Left forelimb (tissue), 1 donor: ENCODE measurements at regions not wholly inside any gene's neighbourhood (a gene's known extent, or its start where the extent isn't known, plus 50 kb on each side); places are given as distances from the start of the nearest gene placed in this dataset.

Source experiments
- DNase-seq: peaks from one replicate; pipeline ENCODE4 v3.0.0-alpha.2; 2018; ENCODE audit warnings: low spot score

DNA sequence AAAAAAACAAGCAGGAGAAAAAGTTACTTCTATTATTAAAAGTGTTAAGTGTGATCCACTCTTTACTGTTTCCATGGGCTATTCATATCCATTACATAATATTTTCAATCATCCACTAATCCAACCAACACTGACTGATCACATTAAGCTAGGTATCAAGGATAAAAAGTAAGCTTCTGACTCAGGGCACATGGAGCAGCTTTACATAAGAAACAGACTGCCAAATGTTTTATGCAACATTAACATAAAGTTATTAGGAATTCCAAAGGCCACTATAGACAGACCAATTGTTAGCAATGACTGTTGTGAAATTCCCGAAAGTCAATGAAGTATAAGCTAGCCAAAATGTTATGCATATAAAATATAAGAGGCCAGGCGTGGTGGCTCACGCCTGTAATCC, 277.6 kb downstream of the ZEB2 start:
- no peak for DNase-seq

DNA sequence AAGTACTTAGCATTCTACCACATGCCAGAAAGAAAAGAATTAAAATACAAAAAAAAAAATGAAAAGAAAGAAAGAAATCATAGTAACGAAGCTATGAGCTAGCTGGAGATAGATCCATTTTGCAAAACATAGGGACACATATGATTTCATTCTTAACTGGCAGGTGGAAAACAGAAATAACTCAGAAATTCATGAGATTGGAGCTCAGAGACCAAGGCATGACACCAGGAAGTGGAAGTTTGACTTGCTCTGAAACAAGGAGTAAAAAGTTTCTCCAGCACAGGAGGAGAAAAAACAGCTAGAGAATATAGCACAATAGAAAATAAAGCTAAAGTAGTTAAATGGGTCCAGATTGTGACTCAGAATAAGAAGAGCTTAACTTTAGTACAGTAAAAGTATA, 278.1 kb downstream of the ZEB2 start:
- DNase-seq = no peak

DNA sequence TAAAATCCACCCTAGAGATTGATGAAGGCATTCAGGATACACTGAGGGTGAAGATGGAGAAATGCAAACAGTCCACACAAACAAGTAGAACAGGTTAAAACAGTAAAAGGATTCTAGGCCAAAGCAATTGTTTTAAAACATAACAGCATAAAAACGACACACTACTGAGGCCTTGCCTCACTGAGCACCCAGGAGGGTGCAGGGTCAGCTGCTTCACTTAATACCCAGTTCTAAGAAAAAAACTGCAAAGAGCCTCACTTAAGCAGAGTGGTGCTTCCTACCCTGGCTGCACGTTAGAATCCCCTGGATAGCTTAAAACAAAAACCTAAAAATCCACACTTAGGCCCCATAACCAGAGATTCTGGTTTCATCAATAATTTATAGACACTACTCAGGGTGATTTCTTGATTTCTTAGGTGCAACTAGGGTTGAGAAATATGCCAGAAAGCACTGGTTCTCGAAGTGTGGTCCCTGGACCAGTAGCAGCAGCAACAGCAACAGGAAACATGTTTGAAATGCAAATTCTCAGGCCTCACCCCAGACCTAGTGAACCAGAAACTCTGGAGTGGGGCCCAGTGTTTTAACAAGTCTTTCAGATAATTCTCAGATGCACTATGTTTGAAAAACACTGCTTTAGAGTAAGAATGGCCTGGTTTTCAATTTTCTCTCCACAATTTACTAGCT, 279.1 kb downstream of the ZEB2 start:
- DNase-seq = no peak

DNA sequence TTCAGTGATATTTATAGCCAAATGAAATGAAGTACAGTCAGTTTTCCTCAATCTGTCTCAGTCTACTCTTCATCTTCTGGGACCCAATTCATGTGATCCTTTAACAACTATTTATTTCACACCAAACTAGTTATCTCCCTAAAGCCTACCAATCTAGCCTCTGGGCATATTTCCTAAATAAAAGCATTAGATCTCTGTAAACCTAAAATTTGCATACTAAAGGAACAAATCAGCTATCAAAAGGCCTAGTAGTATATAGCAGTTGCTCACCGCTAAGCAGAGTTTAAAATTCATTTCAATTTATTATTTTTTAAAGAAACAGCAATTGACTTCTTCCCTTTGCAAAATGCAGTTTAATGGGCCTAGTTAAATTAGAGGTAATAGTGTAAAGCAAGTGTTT, 280.2 kb downstream of the ZEB2 start:
- DNase-seq = no peak

DNA sequence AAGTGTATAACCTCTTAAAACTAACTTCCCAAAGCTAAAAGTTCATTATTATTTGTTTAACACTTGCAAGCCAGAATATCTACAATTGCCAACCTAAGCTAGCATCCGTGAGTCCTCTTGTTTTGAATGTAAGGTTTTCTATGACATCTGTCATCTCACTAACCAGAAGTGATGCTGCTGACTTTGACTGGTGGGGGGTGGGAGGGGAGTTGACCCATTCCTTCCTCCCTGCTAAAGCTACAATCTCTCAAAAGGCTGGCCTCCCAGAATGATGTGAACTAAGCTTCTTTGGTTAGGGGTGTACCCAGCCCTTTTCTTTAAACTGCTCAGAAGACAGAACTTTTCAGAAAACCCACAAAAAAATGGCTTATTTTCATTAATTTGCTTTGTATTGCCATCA, 280.6 kb downstream of the ZEB2 start:
- DNase-seq = no peak

DNA sequence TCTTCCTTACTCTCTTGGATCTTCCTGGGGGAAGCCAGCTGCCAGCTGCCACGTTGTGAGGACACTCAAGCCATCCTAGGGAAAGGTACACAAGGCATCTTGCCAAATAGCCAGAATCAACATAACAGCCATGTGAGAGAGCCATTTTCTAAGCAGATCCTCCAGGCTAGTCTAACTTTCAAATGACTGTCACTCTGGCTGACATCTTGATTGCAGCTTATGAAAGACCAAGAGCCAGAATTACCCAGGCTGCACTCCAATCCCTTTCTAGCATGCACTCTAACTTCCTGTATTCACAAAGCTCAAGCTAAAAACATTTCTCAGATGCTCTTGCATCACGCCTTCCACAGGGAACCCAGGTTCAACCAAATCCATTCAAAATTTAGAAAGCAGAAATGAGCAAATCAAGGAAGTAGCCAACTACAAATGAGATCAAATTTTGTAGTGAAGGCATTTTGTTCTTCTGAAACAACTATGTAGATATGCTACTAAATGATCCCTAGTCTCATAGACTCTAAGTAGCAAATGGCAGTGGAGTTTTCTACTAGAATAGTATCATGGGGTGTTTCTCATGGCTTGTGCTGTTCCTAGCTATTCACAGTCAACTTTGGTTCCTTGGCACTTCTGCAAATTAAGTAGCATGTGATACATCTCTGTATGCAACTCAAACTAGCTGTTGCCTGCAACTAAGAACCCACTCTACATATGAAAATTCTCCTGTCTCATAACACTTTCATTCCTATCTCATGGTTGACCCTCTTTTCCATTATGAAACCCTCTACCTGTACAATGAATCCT, 281.9 kb downstream of the ZEB2 start:
- DNase-seq = no peak

DNA sequence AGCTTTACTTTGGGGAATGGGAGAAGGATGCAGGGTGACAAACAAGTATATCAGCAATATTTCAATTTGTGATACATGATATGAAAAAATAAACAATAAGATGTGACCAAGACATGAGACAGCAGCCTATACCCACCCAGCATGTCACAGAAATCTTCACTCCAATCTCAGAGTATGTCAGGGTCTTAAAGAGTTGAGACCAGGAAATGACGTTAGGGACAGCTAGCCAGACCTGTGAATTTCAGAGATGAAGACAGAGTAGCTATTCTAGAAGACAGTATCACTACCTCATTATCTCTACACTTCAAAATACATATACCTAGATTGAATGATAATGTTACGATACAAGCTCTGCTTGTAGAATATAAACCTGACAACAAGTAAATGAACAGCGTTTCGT, 282.8 kb downstream of the ZEB2 start:
- no peak for DNase-seq

DNA sequence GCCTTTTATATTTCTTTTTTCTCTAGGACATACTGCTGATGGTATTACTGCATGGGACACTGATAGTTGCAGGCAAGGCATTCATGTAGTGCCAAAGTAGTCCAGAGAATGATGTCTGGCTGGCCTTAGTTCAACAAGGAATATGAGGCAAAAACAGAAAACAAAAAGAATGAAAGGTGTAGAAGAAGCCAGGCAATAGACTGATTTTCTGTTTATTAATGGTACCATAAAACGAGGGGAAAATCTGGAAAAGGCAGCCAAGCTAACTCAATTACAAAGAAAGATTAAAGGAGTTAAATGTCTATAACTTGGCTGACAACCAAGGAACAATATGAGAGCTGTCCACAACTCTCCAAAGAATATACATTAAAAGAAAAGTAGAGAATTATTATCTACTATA, 284.9 kb downstream of the ZEB2 start:
- no peak for DNase-seq

DNA sequence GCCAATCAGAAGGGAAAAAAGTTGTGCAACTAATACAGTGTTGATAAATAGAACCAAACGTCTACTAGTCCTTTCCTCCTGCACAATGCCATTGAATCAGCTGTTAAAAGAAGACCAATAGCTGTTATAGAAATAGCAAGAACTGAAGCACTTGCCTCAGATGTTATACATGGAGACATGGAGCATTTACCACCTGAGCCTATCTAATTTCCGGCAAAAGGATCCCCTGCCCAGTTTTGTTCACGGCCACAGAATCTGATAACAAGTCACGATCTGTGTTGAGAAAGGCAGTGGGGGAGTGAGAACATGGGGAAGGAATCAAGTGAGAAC, 285.4 kb downstream of the ZEB2 start:
- no peak for DNase-seq

DNA sequence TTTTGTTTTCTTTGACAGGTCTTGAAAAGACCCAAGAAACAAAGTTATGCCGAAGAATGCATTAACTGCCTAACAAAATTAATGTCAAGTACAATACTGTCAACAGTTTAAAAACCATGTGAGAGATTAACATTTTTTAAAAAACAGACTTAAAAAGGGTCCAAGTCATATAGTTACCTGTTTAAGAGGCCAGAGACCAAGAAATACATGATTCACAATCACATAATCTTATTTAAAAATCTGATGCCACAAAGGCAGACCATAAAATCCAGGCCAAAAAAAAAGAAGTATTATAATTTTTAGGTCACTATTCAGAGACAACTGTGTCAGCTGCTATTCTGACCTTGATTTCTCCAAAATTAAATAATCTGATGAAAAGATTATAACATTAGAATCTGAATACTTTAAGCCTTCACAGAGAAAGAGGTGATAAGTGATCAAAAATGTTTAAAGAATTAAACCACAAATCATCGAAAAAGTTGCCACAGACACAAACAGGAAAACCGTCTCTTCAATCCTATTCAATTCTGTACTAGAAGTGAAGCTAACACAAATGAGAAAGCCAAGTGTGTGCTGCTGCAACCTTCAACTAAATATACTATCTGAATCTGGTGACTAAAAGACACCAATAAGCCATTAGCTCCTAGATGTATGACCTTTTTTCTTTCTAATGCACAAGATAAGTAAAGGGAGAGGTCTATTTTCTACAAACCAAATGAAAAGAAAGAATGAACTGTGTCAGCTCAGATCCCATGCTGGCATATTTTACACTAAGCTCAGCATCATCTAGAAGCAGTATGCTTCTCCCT, 286.0 kb downstream of the ZEB2 start:
- no peak for DNase-seq

DNA sequence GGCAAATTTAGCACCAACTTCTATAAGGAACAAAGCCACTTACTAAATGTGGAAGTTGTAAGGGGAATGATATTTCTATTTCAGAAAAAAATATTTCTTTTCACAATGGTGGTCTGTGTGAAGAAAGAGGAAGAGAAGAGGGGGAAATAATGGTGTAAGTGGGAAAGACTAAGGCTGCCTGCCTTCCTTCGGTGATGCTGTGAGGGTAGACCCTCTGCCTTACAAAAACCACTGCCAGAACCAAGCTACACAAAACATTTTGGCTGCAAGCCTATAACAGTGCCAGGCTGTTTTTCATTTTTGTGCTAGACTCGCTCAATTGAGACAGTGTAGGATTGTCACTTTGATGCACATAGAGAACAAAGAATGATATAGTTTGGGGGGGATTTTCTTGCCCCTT, 286.6 kb downstream of the ZEB2 start:
- no peak for DNase-seq

DNA sequence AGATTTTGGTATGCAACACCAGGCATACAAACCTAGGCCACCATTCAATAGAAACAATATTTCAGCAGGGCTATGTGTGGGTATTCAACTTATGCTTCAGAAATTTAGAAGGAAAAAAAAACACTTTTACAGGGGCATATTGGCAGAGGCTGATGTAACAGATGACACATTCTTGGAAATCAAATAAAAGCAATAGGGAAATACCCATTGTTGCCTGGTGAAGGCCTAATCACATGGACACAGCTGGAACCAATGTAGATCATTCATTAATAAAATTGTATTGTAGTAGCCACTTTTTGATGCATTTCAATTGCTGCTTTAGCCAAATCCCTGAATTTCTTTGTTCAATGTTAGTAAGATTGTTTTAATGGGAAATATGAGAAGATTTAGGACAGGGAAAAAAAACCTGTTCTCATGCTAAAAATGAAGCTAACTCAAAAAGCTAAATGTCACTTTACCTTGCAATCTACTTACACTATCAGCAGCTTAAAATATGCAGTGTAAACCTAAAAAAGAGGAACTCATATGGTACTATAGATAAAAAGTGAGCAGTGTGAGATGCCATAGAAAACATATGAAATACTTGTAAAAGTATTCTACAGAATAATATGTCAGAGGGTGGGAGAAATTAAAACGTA, 289.4 kb downstream of the ZEB2 start:
- DNase-seq = no peak

DNA sequence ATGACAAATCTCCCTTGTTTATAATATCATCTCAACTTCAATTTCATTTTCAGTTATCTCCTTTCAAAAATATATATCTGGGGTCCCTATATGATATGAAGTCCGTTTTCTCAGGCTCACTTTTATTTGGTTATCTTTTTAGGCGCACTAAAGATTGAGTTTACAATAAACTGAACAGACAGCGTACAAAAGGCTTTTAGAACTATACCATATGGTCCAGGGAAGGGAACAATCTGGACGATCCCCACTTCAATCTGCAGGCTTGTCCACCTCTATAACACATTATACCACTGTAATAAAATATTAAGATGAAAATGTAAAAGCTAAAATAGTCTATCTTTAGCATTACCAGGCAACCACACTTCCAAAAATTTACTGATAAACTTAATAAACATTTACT, 289.9 kb downstream of the ZEB2 start:
- no peak for DNase-seq

DNA sequence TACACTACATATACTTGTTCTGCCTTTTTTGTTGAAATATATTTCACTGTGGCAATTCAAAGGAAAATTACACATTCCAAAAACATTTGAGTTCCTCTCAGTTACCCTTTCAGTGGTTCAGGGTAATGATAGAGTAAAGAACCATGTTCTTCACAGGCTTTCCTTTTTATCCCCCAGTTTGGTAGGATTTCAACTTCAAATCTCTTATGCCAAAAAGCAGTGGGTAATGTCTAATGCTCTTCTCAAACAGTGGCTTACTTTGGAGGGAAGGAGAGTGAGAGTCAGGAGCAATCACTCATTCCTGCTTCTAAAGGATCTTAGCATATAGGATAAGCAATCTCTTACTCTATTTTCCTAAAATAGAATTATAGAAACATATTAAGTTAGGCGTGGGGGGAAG, 290.6 kb downstream of the ZEB2 start:
- DNase-seq = no peak

DNA sequence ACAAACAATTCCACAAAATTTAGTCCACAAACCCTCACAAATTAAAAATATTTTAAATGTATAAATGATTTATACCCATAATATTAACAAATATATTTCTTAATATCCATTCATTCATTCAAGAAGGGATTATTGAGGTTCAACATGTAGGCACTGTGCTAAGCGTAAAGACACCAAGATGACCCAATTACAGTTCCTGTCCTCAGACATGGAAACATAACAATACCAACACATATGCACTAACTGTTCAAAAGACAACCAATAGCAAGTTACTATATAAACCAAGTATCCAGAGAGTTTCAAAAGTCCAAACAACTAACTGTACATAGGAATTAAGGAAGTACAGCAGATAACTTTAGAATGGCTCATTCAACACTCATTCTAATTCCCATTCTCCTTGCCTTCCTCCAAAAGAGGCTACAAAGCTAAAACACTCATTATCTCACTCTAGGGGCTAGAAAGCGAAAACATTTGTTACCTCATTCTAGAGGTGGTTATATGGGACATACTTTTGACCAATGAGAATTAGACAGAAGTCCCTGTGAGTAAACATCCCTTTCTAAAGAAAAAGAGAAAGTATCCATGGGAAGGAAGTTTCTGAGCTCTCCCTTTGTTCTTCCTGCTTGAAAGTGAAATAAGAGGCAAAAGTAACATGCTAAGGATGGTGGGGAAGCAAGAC, 292.4 kb downstream of the ZEB2 start:
- DNase-seq = no peak

DNA sequence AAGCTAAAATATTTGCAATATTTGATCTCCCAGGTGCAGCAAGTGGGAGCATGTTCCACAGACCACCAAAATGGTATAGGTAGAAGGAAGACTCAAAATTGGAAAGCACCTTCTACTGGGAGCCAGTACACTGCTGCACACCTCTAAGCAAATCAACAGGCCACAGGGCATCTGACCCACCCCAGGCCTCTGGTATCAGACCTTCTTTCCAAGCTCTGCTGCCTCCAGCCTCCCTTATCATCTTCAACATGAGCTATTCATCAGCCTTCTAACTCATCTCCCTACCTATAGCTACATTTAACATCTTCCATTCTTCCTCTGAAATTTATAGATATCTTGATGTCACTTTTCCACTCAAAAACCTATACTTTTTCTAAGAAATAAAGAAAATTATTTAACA, 294.8 kb downstream of the ZEB2 start:
- no peak for DNase-seq

DNA sequence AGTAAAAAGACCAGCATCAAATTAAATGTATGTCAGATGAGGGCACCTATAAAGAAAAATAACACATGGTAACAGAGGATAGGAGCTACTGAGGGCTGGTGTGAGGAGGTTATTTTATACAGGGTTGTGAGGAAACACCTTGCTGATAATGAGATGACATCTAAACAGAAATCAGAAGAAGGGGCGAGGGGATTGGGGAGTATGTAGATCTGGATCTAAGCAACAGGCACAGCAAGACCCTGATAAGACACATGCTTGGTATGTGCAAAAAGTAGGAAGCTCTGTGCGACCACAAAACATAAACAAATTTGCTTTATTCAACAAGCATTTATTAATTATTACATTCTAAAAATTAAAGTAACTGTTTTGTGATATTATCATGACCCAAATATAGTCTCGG, 295.4 kb downstream of the ZEB2 start:
- DNase-seq = no peak

DNA sequence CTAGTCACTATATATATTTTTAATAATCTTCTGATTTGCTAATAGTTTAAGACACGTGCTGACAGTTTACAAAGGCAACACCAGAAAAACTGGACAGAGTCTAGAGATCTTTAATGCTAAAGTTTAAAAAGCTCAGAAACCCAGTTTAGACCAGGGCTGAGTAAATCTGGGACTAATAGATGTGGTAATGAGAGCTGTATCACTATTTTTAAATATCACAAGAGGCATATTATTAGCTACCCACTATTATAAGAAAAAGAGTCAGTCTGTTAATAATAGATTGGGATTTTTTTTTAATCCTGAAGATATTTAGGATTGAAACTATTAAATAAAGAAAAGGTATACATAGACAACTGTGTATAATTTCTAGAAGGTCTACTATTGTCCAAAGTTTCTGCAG, 299.9 kb downstream of the ZEB2 start:
- DNase-seq = no peak

DNA sequence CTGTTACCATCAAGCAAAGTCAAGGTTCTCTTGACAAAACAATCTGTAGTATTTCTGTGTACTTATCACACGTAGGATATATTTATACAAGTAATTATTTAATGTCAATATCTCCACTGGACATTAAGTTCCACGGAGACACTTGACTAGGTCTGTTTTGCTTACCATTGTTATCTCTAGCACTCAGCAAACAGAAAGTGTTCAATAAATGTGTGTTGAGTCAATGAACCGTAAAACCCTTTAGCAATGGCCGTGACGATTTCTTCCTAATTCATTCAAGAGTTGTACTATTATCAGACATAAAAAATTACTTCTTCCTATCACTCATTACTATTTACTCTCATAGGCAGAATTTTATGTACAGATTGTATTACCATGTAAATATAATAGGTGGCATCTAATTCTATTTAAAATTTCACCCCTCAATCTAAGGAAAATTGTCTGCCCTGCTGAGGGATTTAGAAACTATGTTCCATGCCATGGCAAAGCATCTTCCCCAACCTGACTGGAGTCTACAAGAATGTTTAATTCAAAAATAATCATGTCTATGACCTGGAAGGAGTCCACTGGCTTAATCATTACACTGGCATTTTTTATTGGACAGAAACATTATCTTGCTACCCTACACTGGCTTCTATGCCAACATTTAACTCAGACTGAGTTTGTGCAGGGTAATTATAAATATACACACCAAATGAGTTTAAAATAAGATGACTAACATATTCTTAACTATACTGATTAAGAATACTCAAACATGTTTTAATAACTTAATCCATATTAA, 301.9 kb downstream of the ZEB2 start:
- no peak for DNase-seq

DNA sequence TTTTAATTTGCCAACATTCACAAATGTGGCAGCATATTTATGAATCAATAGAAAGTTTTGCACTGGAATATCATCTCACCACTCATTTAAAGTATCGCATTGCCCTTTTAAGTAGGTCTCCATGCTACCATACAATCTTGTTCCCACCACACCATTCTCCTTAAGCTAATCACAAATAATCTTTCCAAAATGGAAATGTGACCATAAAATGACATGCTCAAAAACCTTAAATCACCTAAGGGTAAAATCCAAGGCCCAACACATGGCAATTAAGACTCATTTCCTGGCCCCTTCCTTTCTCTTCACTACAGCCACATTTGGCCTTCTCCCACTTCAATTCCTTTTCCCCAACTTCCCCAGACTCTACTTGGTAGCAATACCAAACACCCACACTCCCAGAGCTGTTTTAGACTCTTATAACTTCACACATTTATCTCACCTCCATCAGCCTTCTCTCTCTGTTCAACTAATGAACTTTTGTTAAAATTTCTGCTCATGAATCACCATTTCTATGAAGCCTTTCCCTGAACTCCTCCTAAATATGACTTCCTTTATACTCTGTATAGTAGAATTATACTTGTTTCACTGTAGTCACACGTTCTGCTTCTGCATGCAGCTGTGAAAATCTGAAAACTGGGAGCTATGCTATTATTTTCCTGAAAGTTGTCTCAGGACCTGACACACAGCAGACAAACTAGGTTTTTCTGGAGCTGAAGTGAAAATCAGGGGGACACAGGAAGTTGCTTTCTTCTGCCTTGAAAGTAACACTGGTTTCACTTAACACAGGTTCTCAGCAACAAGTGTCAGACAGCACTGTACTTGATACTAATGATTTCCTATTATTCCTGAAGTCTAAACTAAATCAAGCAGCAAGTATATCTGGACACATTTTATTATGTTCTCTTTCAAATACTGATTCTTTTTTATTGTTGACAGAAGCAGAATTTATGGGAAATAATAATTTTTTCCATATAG, 303.9 kb downstream of the ZEB2 start:
- DNase-seq = no peak
